WERI-Rb-1 (cell line): ENCODE measurements at regions not wholly inside any gene's neighbourhood (a gene's known extent, or its start where the extent isn't known, plus 50 kb on each side); places are given as distances from the start of the nearest gene placed in this dataset.

ENCODE experiments used
- DNase-seq: peaks from one replicate; pipeline ENCODE4 v3.0.0-alpha.2; 2020
- H3K27ac ChIP-seq: fragments of 250-450 bp; sonication (Bioruptor Pico); 2 replicates; pipeline ENCODE4 v1.5.1; 2020; ENCODE audit warnings: mild to moderate bottlenecking, moderate library complexity
- H3K27me3 ChIP-seq: fragments of 250-450 bp; sonication (Bioruptor Pico); 2 replicates; pipeline ENCODE4 v1.5.1; 2021; ENCODE audit warnings: mild to moderate bottlenecking, low read depth, moderate library complexity; ENCODE audit not compliant: insufficient read depth, severe bottlenecking
- H3K36me3 ChIP-seq: fragments of 250-450 bp; sonication (Bioruptor Pico); 2 replicates; pipeline ENCODE4 v1.5.1; 2020; ENCODE audit warnings: mild to moderate bottlenecking, moderate library complexity
- H3K4me3 ChIP-seq: 2 replicates; pipeline ENCODE4 v1.5.1; 2011; ENCODE audit warnings: low read depth, mild to moderate bottlenecking, control low read depth, low read length
- H3K9me3 ChIP-seq: fragments of 250-450 bp; sonication (Bioruptor Pico); 2 replicates; pipeline ENCODE4 v1.5.1; 2021; ENCODE audit warnings: mild to moderate bottlenecking, moderate library complexity; ENCODE audit not compliant: severe bottlenecking
- CTCF ChIP-seq: IDR thresholded peaks from 2 replicates; pipeline ENCODE4 v1.5.1; 2011; ENCODE audit warnings: low read depth, mild to moderate bottlenecking, control low read depth, inconsistent platforms, low read length

GRCh38 chr1:235015291-235015985, 113.2 kb downstream of the TOMM20 start:
- H3K4me3 ChIP-seq = no peak overlapping the region
- H3K9me3 ChIP-seq = no peaks in the 10 kb centered on the region
- no peaks in the 10 kb centered on the region for H3K27me3 ChIP-seq
- H3K27ac ChIP-seq = no peak overlapping the region
- TF ChIP-seq CTCF = no peak
- H3K36me3 ChIP-seq = no peaks in the 10 kb centered on the region
- peak; percentile 5 for DNase-seq

DNA sequence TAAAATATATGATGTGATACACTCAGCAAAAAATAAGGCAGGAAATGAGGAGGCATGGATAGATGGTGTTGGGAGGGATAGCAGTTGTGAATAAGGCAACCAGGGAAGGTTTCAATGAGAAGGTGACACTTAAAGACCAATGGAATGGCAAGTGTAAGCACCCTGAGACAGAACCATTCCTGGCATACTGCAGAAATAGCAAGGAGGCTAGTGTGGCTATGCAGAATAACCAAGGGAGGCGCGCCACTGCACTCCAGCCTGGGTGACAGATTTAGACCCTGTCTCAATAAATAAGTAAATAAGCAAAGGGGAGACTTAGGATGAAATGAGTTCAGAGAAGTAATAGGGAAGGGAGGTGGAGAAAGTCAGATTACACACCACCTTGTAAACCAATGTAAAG, 113.9 kb downstream of the TOMM20 start:
- Histone ChIP-seq H3K4me3 (no peak overlapping the region), H3K27ac (no peak overlapping the region), H3K27me3 (no peaks in the 10 kb centered on the region), H3K36me3 (no peaks in the 10 kb centered on the region), H3K9me3 (no peaks in the 10 kb centered on the region)
- no peak for DNase-seq
- no peak for TF ChIP-seq CTCF

- no peaks in the 10 kb centered on the region for H3K27me3 ChIP-seq
- H3K27ac ChIP-seq = no peak overlapping the region
- no peak for DNase-seq
- H3K4me3 ChIP-seq = no peak overlapping the region
- H3K36me3 ChIP-seq = no peaks in the 10 kb centered on the region
- H3K9me3 ChIP-seq = no peaks in the 10 kb centered on the region
- no peak for TF ChIP-seq CTCF
These were observed 115.1 kb downstream of the TOMM20 start for GRCh38 chr1:235013512-235013911.

- H3K9me3 ChIP-seq = peaks cover 5% of the 10 kb centered on the region
- no peak overlapping the region for H3K4me3 ChIP-seq
- H3K27me3 ChIP-seq = no peaks in the 10 kb centered on the region
- no peak overlapping the region for H3K27ac ChIP-seq
- no peak for DNase-seq
- TF ChIP-seq CTCF = no peak
- no peaks in the 10 kb centered on the region for H3K36me3 ChIP-seq
These were observed 116.0 kb downstream of the TOMM20 start for GRCh38 chr1:235012436-235013210.

GRCh38 chr1:235011599-235012435, 116.8 kb downstream of the TOMM20 start:
- H3K4me3 ChIP-seq = no peak overlapping the region
- peaks cover 9% of the 10 kb centered on the region for H3K9me3 ChIP-seq
- peak; percentile 44 for DNase-seq
- no peaks in the 10 kb centered on the region for H3K36me3 ChIP-seq
- no peak overlapping the region for H3K27ac ChIP-seq
- H3K27me3 ChIP-seq = no peaks in the 10 kb centered on the region
- TF ChIP-seq CTCF = no peak
